ENCODE measurements at regions not wholly inside any gene's neighbourhood (a gene's known extent, or its start where the extent isn't known, plus 50 kb on each side); places are given as distances from the start of the nearest gene placed in this dataset.
A peak's percentile ranks its signal among the peaks of the same experiment; 100 is the strongest.
"Not testable (repeated sequence)": the region's sequence is repeated elsewhere in the genome, so short reads cannot be mapped to it uniquely, and the experiment has no call there.

DNA sequence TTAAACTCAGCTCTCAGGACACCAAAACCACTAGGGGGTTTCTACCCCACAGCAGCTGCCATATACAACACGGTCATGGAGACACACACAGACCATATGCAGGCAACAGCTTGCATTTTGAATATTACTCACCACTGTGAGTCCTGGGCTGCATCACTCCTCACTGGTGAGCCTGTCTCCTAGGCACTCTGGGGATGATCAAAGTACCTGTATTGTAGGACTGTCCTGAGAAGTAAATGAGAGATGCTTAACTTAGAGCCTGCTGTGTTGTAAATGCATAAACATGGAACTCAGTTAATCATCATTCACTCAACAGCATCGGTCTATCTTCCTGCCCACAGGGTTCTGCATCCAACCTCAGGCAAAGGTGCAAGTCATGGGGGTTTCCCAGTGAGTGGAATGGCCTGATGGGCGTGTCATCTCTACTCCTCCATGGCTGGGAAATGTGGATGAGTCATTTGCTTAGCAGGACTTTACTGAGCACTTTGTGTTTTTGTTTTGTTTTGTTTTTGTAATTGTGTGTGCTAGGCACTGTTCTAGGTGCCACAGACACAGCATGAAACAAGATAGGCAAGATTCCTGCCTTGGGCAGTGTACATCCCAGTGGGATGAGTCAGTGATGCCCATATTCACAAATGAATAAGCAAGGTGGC is 1141.2 kb upstream of the TMEM132C start:
- no peak for DNase-seq (ENCODE audit: low read depth in 4 of 4, low spot score in 3 of 4)

- DNase-seq (ENCODE audit: low read depth in 4 of 4, low spot score in 3 of 4) = no peak
Observed at GRCh38 chr12:127126260-127126628, 1140.7 kb upstream of the TMEM132C start.

- no peak for DNase-seq (ENCODE audit: low read depth in 4 of 4, low spot score in 3 of 4)
Observed at GRCh38 chr12:127127897-127128296, 1139.1 kb upstream of the TMEM132C start.

- DNase-seq (ENCODE audit: low read depth in 4 of 4, low spot score in 3 of 4) = no peak
Observed at GRCh38 chr12:127130506-127131124, 1136.4 kb upstream of the TMEM132C start.

DNA sequence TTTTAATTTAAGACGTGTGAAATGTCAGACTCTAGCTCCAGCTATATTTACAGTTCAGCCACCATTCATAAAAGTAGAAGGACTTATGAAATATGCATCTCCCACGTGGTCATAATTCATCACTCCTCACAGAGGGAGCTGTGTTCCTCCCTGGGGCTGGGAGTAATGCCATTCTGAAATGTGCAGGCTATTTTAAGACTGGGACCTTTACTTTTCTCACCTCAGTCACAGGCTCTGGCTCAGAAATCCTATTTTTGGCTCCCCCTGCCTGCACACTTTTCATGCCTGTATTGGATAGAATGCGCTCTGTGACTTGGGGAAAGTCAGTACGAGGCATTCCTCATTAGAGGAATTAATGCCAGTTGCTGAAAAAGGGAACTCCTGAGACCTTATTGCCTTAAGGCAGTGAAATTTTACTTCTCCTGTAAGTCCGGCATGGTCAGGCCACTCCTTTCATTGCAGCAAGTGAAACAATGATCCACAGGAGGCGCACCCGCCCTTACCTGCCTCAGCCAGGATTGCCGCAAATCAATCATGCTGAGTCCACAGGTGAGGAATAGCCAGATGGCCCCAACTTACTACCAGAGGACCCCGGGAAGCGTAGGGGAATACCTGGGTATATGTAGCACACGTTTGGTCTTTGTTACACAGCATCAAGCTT is 1133.2 kb upstream of the TMEM132C start:
- DNase-seq (ENCODE audit: low read depth in 4 of 4, low spot score in 3 of 4) = no peak

GRCh38 chr12:127140864-127141484 is 1126.0 kb upstream of the TMEM132C start:
- not testable (repeated sequence) for DNase-seq (ENCODE audit: low read depth in 4 of 4, low spot score in 3 of 4)

DNA sequence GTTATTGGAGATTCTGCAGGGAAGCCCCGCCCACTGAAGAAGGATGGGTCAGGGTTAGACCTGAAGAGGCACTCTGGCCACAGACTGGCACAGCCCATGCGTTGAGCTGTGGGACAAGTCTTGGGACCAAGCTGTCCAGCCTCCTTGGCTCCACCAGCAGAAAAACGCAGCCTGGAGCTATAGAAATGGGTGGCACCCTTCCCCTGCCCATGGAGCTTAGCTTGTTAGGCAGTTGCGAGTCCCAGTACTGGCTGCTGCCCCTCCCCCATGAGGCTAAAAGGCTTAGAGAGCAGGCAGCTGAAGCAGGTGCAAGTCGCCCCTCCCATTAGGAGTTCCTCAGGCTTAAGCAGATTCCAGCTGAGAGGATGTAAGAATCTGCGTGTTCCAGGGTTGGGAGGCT is 1124.0 kb upstream of the TMEM132C start:
- no peak for DNase-seq (ENCODE audit: low read depth in 4 of 4, low spot score in 3 of 4)

DNA sequence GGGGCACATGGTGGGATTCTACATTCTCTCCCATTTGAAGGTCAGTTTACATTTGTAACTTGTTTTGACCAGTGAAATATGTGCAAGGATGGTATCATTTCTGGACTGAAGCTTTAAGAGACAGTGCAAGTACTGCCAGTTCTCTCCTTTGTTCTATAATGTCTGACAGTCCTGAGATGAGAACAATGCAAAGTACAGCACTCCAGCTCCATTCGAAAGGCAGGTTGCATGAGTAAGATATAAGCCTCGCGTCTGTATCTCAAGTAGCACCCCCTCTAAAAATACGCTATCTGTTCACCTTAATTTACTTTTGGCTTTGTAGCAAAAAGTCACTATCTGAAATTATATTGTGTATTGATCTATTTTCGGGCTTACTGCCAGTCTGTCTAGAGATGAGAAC is 1122.2 kb upstream of the TMEM132C start:
- no peak for DNase-seq (ENCODE audit: low read depth in 4 of 4, low spot score in 3 of 4)

DNA sequence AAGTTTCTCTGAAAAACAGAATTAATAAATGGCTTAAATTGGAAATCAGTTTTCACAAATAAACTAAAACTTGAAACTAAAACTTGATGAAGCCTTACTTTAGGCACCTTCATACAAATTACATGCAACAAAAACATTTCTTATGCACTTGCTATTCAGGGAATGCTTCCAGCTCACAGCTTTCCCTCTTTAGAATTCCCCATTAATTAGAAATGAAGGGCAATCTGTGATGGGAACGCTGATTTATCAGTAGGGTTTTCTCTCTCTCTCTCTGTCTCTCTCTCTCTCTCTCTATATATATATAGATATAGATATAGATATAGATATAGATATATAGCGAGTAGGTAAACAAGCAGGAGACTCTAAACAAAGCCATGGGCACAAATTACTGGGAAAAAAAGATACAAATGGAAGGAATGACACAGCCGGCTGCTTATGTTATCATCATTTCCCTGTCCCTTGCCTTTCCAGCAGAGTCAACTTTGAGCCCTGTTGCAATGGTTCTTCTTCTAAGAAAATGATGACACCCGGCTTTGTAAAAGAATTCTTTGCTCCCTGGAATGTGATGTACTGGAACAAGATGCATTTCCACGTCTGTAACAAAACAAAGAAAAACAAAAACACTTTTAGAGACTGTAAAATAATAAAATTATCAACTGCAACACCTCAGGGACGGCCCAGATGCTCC is 1121.6 kb upstream of the TMEM132C start:
- peak in 1 of 4 donors; percentile 5 for DNase-seq (ENCODE audit: low read depth in 4 of 4, low spot score in 3 of 4)

DNA sequence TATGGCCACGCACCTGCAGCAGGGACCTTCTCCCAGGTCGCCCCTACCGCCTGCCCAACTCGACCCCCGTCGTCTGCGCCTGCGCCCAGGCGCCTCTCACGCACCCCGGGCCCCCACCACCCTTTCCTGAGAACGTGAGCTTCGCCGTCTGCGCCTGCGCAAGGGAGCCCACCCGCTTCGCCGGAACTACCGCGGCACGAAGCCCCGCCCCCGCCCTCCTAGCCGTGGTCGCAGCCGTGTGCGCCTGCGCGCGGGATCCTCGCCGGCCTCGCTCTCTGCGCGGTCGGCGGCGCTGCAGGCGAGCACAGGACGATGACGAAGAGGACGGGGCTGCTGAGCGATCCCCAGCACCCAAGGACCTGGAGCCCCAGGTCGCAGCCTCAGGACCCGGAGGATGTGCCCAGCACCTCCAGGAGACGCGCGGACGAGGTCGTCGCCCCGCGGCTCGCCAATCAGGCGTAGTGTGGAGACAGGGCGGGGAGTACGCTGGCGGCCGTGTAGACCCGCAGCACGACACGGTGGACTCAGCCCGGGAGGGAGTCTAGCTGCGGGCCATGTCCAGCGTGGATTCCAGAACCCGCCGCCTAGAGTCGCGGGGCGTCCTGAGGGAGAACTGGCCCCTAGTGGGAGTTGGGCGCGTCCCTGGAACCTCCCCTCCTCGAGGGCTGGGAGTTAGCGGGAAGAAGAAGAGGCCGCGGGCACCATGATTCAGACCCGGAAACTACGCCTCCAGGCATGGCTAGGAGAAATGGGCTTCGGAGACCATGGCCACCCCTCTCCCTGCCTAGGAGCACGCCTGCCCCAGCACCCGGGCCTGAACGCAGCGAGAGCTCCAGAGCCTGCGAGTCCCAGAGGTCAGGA is 1120.8 kb upstream of the TMEM132C start:
- peak; percentile 51 to 85 (median 74) for DNase-seq (ENCODE audit: low read depth in 4 of 4, low spot score in 3 of 4)

- DNase-seq (ENCODE audit: low read depth in 4 of 4, low spot score in 3 of 4) = no peak
Observed at GRCh38 chr12:127146991-127147718, 1119.8 kb upstream of the TMEM132C start.

- DNase-seq (ENCODE audit: low read depth in 4 of 4, low spot score in 3 of 4) = no peak
Observed at GRCh38 chr12:127147724-127148123, 1119.2 kb upstream of the TMEM132C start.

DNA sequence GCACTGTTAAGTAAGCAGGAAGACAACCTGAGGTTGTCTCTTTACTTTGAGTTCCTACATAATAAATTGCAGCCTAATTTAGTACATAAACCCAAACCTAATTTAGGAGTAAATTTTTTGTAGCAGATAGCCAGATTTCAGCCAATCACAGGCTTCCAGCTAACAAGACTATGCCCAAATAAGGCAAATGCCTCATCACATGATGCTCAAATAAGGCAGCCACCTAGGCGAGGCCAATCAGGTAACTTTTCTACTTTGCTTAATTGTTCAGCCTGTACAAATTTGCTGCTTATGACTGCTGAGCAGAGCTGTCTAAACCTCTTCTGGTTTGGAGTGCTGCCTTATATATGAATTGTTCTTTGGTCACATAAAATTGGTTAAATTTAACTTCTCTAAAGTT is 1118.7 kb upstream of the TMEM132C start:
- no peak for DNase-seq (ENCODE audit: low read depth in 4 of 4, low spot score in 3 of 4)

DNA sequence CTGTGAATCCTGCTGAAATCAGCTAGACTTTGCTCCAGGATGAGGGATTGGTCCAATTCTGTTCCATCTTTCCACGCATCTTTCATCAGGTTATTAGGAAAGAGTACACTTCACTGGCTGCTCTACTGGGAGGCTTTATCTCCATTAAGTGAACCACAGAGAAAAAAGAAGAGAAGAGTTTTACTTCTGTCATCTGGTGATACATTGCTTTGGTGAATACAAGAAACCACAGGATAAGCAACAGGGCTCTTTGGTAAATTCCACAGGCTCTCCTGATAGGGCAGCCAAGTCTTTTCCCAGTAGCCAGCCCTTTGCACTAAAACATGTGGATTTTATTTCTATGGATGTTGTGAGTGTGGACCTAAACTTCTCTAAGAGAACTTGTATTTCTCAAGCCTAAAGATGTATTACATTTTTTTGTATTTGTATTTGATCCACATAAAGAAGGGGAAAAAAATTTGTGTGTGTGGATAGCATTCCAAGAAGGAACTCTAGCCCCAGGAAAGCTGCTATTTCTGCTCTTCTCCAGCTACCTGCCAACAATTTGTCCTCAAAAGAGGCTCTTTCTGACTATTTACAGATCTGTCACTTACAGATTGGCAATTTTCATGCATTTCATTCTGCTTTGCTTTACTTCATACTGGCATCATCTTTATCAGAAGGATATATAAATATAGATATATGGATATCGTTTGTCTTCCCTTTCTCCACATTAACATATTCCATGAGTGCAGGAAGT is 1117.6 kb upstream of the TMEM132C start:
- no peak for DNase-seq (ENCODE audit: low read depth in 4 of 4, low spot score in 3 of 4)

DNA sequence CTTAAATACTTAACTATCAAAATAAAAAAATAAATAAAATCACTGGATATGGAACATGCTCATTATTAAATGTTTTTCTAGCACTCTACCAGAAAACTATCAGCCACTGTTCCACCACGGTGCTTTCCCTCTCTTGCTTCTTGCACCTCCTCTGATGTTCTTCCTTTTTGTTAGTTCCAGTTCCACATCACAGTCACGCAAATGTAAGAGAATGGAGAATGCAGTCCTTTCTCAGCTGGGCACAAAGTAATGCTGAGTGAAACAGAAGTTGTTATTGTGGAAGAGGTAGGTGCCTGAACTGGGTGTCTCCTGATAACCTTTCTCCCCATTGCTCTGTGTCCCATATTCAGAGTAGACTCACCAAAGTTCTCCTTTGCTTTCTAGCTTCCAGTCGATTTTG is 1116.9 kb upstream of the TMEM132C start:
- DNase-seq (ENCODE audit: low read depth in 4 of 4, low spot score in 3 of 4) = no peak

- no peak for DNase-seq (ENCODE audit: low read depth in 4 of 4, low spot score in 3 of 4)
Observed at GRCh38 chr12:127150479-127150878, 1116.5 kb upstream of the TMEM132C start.

DNA sequence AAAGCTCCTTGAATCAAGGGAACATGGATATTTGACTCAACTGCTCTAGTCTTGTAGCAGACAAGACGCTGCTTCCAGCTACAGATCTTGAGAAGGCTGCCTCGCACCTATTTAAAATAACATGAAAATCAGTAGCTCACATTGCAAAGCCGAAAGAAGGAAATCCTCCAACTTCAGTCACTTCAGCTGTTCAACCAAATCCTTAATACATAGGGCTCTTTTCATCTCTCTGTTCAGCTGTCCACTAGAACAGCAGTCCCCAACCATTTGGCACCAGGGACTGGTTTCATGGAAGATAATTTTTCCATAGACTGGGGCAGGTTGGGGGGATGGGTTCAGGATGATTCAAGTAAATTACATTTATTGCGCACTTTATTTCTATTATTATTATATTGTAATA is 1116.0 kb upstream of the TMEM132C start:
- no peak for DNase-seq (ENCODE audit: low read depth in 4 of 4, low spot score in 3 of 4)

DNA sequence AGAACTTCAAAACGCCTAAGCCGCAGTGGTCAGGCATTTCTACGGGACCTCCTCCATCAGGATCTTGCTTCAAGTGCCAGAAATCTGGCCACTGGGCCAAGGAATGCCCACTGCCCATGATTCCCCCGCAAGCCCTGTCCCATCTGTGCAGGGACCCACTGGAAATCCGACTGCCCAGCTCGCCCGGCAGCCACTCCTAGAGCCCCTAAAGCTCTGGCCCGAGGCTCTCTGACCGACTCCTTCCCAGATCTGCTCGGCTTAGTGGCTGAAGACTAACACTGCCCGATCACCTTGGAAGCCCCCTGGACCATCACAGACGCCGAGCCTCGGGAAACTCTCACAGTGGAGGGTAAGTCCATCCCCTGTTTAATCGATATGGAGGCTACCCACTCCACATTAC is 1113.0 kb upstream of the TMEM132C start:
- DNase-seq (ENCODE audit: low read depth in 4 of 4, low spot score in 3 of 4) = no peak

DNA sequence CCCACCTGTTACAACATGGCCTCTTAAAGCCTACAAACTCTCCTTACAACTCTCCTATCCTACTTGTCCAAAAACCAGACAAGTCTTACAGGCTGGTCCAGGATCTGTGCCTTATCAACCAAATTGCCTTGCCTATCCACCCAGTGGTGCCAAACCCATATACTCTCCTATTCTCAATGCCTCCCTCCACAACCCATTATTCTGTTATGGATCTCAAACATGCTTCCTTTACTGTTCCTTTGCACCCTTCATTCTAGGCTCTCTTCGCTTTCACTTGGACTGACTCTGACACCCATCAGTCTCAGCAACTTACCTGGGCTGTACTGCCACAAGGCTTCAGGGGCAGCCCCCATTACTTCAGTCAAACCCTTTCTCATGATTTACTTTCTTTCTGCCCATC is 1112.1 kb upstream of the TMEM132C start:
- DNase-seq (ENCODE audit: low read depth in 4 of 4, low spot score in 3 of 4) = not testable (repeated sequence)

Data from right renal pelvis (tissue), 4 donors.